CD4-positive, alpha-beta T cell treated with Interleukin-17A for 4 hours (primary cell): ENCODE measurements at regions not wholly inside any gene's neighbourhood (a gene's known extent, or its start where the extent isn't known, plus 50 kb on each side); places are given as distances from the start of the nearest gene placed in this dataset.
"Not testable (repeated sequence)": the region's sequence is repeated elsewhere in the genome, so short reads cannot be mapped to it uniquely, and the experiment has no call there.

Experiments used
- DNase-seq: peaks from one replicate; pipeline ENCODE4 v3.0.0-alpha.2; 2020; ENCODE audit warnings: mixed read lengths

- no peak for DNase-seq
These were observed 222.3 kb upstream of the MGAT5 start for GRCh38 chr2:134031539-134031938.

DNA sequence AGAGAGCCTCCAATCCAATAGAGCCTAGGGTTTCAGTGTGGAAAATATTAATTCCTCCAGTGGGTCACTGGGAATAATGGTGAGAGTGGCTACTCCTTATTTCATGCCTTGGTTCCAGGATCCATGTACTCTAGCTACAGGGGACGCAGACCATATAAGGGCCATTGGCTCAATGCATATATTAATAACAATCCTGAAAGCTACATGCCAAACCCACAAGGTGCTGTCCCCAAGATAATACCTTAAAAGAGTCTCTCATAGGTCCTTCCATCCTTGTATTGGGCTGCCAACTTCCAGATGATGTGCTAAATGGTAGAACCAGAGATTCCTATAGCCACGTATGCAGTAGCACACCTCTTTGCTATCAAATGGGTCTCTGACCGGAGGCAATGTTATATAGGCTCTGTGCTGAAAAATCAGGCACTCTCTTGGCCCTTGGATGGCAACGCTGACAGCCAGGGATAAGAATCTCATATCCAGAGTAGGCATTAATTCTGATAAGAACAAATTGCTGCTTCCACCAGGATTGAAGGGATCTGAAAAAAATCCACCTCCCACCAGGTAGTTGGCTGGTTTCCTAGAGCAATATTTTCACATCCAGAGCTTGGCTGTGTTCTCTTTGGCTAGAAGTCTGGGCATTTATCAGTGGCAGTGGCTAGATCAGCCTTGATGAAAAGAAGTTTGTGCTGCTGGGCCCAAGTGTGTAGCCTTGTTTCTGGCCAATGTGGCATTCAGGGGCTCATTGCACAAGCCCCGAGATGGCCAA lies 218.1 kb upstream of the MGAT5 start:
- DNase-seq = no peak

- no peak for DNase-seq
These were observed 213.8 kb upstream of the MGAT5 start for GRCh38 chr2:134039912-134040581.

GRCh38 chr2:134040626-134041172 lies 213.2 kb upstream of the MGAT5 start:
- not testable (repeated sequence) for DNase-seq

DNA sequence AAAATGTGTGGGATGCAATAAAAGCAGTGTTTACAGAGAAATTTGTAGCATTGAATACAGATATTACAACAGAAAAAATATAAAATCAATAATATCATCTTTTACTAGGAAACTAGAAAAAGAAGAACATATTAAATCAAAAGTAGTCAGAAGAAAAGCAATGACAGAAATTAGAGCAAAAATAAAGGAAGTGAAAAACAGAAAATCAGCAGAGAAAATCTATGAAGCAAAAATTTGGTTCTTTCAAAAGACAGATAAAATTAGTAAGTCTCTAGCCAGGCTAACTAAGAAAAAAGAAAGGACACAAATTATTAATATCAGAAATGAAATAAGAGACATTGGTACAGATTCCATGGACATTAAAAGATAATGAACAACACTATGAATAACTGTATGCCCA lies 212.0 kb upstream of the MGAT5 start:
- DNase-seq = no peak

- not testable (repeated sequence) for DNase-seq
These were observed 210.8 kb upstream of the MGAT5 start for GRCh38 chr2:134043028-134043427.

- no peak for DNase-seq
These were observed 201.7 kb upstream of the MGAT5 start for GRCh38 chr2:134052173-134052572.

- DNase-seq = no peak
These were observed 197.7 kb upstream of the MGAT5 start for GRCh38 chr2:134056173-134056572.

- DNase-seq = not testable (repeated sequence)
These were observed 192.8 kb upstream of the MGAT5 start for GRCh38 chr2:134061066-134061465.

DNA sequence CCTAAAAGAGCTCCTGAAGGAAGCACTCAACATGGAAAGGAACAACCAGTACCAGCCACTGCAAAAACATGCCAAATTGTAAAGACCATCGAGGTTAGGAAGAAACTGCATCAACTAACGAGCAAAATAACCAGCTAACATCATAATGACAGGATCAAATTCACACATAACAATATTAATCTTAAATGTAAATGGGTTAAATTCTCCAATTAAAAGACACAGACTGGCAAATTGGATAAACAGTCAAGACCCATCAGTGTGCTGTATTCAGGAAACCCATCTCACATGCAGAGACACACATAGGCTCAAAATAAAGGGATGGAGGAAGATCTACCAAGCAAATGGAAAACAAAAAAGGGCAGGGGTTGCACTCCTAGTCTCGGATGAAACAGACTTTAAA lies 191.6 kb upstream of the MGAT5 start:
- not testable (repeated sequence) for DNase-seq

DNA sequence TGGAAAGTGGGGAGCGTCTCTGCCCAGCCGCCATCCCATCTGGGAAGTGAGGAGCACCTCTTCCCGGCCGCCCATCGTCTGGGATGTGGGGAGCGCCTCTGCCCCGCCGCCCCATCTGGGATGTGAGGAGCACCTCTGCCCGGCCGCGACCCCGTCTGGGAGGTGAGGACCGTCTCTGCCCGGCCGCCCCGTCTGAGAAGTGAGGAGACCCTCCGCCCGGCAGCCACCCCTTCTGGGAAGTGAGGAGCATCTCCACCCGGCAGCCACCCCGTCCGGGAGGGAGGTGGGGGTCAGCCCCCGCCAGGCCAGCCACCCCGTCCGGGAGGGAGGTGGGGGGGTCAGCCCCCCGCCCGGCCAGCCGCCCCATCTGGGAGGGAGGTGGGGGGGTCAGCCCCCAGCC lies 190.0 kb upstream of the MGAT5 start:
- not testable (repeated sequence) for DNase-seq

- no peak for DNase-seq
These were observed 183.6 kb upstream of the MGAT5 start for GRCh38 chr2:134070281-134070741.

DNA sequence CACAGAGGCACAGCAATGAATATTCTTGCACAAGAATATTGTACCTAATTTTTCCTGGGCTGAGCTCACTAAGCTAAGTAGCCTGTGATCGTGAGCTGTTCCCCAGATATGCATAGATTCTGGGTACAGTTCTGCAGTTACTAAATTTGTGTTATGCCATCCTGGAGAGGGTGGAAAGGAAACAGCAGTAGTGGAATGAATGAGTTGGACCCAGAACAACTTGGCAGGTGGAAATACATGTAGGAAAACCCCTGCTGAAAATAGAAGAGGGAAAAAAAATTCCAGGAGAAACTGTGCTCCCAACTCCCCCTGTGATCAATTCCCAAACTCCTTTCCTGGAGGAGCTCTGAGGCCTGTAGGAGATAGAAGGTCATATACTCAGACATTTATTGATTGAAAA lies 181.5 kb upstream of the MGAT5 start:
- no peak for DNase-seq

DNA sequence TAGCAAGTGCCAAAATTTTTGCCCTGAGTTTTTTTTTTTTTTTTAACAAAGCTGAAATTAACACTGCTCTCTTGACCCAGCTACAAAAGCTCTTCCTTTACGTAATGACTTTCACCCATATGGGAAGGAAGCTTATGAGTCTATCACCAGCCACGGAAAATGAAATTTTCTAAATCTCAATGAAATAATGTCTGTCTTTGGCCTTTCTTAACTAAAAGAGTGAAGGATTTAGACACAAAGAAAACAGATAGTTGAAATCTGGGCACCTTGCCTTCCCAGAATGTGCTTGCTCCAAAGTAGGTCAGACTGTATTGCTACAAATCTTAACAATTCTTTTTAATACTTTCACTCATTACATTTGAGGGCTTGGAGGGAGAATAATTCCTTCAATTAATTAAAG lies 180.8 kb upstream of the MGAT5 start:
- no peak for DNase-seq

DNA sequence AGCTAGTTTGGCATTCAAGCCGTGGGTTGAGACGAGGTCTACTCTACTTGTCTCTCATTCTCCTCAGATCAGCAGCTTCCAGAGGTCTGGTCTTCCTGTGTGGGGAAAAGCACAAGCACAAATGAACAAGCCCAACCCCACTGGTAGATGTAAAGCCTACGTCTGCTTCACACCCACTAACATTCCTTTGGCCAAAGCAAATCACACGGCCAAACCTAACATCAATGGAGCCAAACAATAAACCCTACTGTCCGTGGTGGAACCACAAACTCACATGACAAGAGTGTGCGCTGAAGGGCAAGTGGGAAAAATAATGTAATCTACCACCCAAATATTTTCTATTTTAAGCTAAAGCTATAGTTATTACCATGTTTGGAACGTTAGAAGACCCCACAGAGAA lies 179.3 kb upstream of the MGAT5 start:
- no peak for DNase-seq

- DNase-seq = no peak
These were observed 178.7 kb upstream of the MGAT5 start for GRCh38 chr2:134075204-134075603.

DNA sequence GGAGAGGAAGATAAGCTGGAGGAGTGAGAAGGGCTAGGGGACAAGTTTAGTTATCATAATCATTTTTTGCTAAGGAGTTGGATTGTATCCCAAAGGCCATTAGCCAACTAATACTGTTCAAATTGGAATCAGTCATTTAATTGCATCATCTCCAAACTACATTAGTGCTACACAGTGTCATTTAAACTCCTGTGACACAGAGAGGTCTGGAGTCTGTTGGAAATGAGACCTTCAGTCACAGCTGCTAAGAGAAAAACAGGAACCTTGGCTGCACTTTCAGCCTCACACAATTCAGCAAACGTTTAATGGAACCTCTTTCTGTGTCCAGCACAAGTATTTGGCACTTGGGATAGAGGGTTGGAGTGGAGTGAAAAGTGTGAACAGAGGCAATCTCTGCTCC lies 175.5 kb upstream of the MGAT5 start:
- no peak for DNase-seq

- DNase-seq = no peak
These were observed 174.5 kb upstream of the MGAT5 start for GRCh38 chr2:134079373-134079772.

- no peak for DNase-seq
These were observed 173.3 kb upstream of the MGAT5 start for GRCh38 chr2:134080386-134081089.

GRCh38 chr2:134081238-134081938 lies 172.5 kb upstream of the MGAT5 start:
- DNase-seq = no peak

- no peak for DNase-seq
These were observed 170.3 kb upstream of the MGAT5 start for GRCh38 chr2:134083548-134083947.

- no peak for DNase-seq
These were observed 167.2 kb upstream of the MGAT5 start for GRCh38 chr2:134086594-134087219.
